NCI-H1417 treated with DMSO at 0.1 percent for 48 hours (cell line): ENCODE measurements at regions not wholly inside any gene's neighbourhood (a gene's known extent, or its start where the extent isn't known, plus 50 kb on each side); places are given as distances from the start of the nearest gene placed in this dataset.
A peak's percentile ranks its signal among the peaks of the same experiment; 100 is the strongest.

Source experiments
- DNase-seq: peaks from one replicate; lab custom pipeline; 2025; lab: John Stamatoyannopoulos, UW

GRCh38 chr16:47970291-47970931 lies 185.4 kb downstream of the ABCC12 start:
- DNase-seq, result no peak

GRCh38 chr16:47967374-47967773 lies 188.4 kb downstream of the ABCC12 start:
- DNase-seq, result no peak

GRCh38 chr16:47966325-47966724 lies 189.5 kb downstream of the ABCC12 start:
- no peak for DNase-seq

- DNase-seq, result peak; percentile 36
Measured at GRCh38 chr16:47965439-47965838, 190.4 kb downstream of the ABCC12 start.

GRCh38 chr16:47958726-47959125 lies 197.1 kb downstream of the ABCC12 start:
- no peak for DNase-seq

- no peak for DNase-seq
Measured at GRCh38 chr16:47956916-47957315, 198.9 kb downstream of the ABCC12 start.

GRCh38 chr16:47949714-47950113 lies 206.1 kb downstream of the ABCC12 start:
- DNase-seq, result no peak

- DNase-seq, result no peak
Measured at GRCh38 chr16:47949276-47949675, 206.5 kb downstream of the ABCC12 start.

GRCh38 chr16:47947723-47948122 lies 208.1 kb downstream of the ABCC12 start:
- no peak for DNase-seq

- no peak for DNase-seq
Measured at GRCh38 chr16:47946092-47946491, 209.7 kb downstream of the ABCC12 start.

- DNase-seq, result no peak
Measured at GRCh38 chr16:47944589-47944988, 211.2 kb downstream of the ABCC12 start.

GRCh38 chr16:47943235-47943634 lies 212.6 kb downstream of the ABCC12 start:
- no peak for DNase-seq

- DNase-seq, result no peak
Measured at GRCh38 chr16:47940466-47940865, 215.3 kb downstream of the ABCC12 start.

- DNase-seq, result no peak
Measured at GRCh38 chr16:47939680-47940079, 216.1 kb downstream of the ABCC12 start.

GRCh38 chr16:47938272-47938671 lies 217.5 kb downstream of the ABCC12 start:
- DNase-seq, result no peak

- DNase-seq, result no peak
Measured at GRCh38 chr16:47928008-47928407, 227.8 kb downstream of the ABCC12 start.

GRCh38 chr16:47927330-47927729 lies 228.5 kb downstream of the ABCC12 start:
- DNase-seq, result no peak

GRCh38 chr16:47925811-47926460 lies 229.9 kb downstream of the ABCC12 start:
- DNase-seq, result no peak

- no peak for DNase-seq
Measured at GRCh38 chr16:47924950-47925349, 230.8 kb downstream of the ABCC12 start.

- no peak for DNase-seq
Measured at GRCh38 chr16:47921535-47921934, 234.3 kb downstream of the ABCC12 start.

- DNase-seq, result no peak
Measured at GRCh38 chr16:47920709-47921108, 235.1 kb downstream of the ABCC12 start.

GRCh38 chr16:47917118-47917517 lies 238.7 kb downstream of the ABCC12 start:
- no peak for DNase-seq

- DNase-seq, result no peak
Measured at GRCh38 chr16:47916266-47916665, 239.5 kb downstream of the ABCC12 start.

GRCh38 chr16:47907109-47907508 lies 248.7 kb downstream of the ABCC12 start:
- no peak for DNase-seq
